ENCODE measurements at regions not wholly inside any gene's neighbourhood (a gene's known extent, or its start where the extent isn't known, plus 50 kb on each side); places are given as distances from the start of the nearest gene placed in this dataset.

DNA sequence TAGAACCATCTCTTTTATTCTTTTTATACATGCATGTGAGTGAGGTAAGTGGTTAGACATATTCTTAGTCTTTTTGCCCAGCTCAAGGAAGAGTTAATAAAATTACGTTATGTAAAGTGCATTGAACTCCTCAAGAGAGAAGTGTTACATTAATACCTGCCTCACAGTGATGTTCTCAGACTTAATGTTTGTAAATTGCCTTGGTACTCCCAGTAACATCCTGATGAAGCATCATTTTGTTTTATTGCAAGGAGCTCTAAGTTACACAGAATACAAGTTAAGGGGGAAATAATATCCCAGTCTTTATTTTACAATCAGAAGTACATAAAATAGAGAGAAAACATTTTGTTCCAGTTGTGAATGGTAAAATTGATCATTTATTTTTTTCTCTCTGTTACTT lies 89.5 kb upstream of the ARRDC3 start:
- Histone ChIP-seq H3K27ac (ENCODE audit: insufficient read depth, low read length) (no peak overlapping the region), H3K4me3 (replicated peaks in 1 of 4; ENCODE audit: control extremely low read depth in 1 of 4, insufficient read depth in 1 of 4, low read depth in 3 of 4, low read length in 4 of 4) (no peak overlapping the region), H3K4me1 (ENCODE audit: control insufficient read depth, extremely low read depth, insufficient read depth, low read length) (no peaks in the 10 kb centered on the region), H2AFZ (ENCODE audit: low read length) (no peak overlapping the region), H3K9ac (ENCODE audit: insufficient read depth, low read length) (no peak overlapping the region), H3K79me2 (ENCODE audit: control insufficient read depth, insufficient read depth, low read length) (no peaks in the 10 kb centered on the region), H3K4me2 (ENCODE audit: extremely low read depth, insufficient read depth, low read length) (no peak overlapping the region), H4K20me1 (ENCODE audit: control insufficient read depth, extremely low read depth, insufficient read depth, low read length) (no peaks in the 10 kb centered on the region), H3K27me3 (ENCODE audit: control insufficient read depth, insufficient read depth, low read length) (no peaks in the 10 kb centered on the region), H3K9me3 (ENCODE audit: control insufficient read depth, insufficient read depth, low read depth, low read length) (no peaks in the 10 kb centered on the region), H3K36me3 (ENCODE audit: control insufficient read depth, insufficient read depth, low read length) (no peaks in the 10 kb centered on the region)
- DNase-seq (ENCODE audit: low read depth in 2 of 2): no peak
- no peak for TF ChIP-seq EZH2 (IDR thresholded peaks at IDR 0.05; ENCODE audit: low read length, missing control alignments)
- TF ChIP-seq, protein P1, sequence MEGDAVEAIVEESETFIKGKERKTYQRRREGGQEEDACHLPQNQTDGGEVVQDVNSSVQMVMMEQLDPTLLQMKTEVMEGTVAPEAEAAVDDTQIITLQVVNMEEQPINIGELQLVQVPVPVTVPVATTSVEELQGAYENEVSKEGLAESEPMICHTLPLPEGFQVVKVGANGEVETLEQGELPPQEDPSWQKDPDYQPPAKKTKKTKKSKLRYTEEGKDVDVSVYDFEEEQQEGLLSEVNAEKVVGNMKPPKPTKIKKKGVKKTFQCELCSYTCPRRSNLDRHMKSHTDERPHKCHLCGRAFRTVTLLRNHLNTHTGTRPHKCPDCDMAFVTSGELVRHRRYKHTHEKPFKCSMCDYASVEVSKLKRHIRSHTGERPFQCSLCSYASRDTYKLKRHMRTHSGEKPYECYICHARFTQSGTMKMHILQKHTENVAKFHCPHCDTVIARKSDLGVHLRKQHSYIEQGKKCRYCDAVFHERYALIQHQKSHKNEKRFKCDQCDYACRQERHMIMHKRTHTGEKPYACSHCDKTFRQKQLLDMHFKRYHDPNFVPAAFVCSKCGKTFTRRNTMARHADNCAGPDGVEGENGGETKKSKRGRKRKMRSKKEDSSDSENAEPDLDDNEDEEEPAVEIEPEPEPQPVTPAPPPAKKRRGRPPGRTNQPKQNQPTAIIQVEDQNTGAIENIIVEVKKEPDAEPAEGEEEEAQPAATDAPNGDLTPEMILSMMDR (conservative IDR thresholded peaks at IDR 0.05 in 1 of 2, IDR thresholded peaks at IDR 0.05 in 1 of 2; ENCODE audit: low read depth in 1 of 2, low read length in 2 of 2): no peak

DNA sequence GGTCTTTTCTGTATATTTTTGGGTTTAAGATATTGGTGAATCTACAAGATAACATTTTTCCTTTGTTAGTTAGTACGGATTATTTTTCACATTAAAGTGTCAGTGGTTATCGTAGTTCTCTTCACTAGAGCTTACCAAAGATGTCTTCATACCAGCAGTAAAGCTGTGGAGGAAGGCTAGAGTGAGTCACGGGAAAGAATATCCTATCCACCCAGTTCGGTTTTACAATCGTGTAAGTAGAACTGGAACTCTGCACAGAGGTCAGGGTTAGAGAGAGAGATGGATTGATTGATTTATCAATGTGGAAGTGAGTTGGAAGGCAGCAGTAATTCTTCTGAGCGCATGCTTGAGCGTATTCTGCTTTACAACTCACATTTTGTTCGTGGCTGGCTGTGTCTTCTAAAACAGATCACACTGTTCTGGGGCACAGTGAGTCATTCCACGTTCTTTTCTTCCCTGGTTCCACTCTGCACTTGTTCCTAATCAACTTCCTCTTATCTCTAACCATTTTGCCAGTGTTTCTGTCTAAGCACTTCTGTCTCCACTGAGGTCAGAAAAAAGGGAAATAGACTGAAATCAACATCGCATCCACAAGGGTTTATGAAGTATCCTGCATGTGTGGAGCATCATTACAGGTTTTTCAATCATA lies 86.5 kb upstream of the ARRDC3 start:
- Histone ChIP-seq H3K4me1 (ENCODE audit: control insufficient read depth, extremely low read depth, insufficient read depth, low read length) (no peaks in the 10 kb centered on the region), H3K27ac (ENCODE audit: insufficient read depth, low read length) (no peak overlapping the region), H2AFZ (ENCODE audit: low read length) (no peak overlapping the region), H3K9me3 (ENCODE audit: control insufficient read depth, insufficient read depth, low read depth, low read length) (no peaks in the 10 kb centered on the region), H3K4me2 (ENCODE audit: extremely low read depth, insufficient read depth, low read length) (no peak overlapping the region), H3K36me3 (ENCODE audit: control insufficient read depth, insufficient read depth, low read length) (no peaks in the 10 kb centered on the region), H3K79me2 (ENCODE audit: control insufficient read depth, insufficient read depth, low read length) (no peaks in the 10 kb centered on the region), H4K20me1 (ENCODE audit: control insufficient read depth, extremely low read depth, insufficient read depth, low read length) (no peaks in the 10 kb centered on the region), H3K27me3 (ENCODE audit: control insufficient read depth, insufficient read depth, low read length) (no peaks in the 10 kb centered on the region), H3K9ac (ENCODE audit: insufficient read depth, low read length) (no peak overlapping the region), H3K4me3 (replicated peaks in 1 of 4; ENCODE audit: control extremely low read depth in 1 of 4, insufficient read depth in 1 of 4, low read depth in 3 of 4, low read length in 4 of 4) (no peak overlapping the region)
- DNase-seq (ENCODE audit: low read depth in 2 of 2): peak in 1 of 2 donors; percentile 7
- TF ChIP-seq EZH2 (IDR thresholded peaks at IDR 0.05; ENCODE audit: low read length, missing control alignments): no peak
- TF ChIP-seq, protein P1 (conservative IDR thresholded peaks at IDR 0.05 in 1 of 2, IDR thresholded peaks at IDR 0.05 in 1 of 2; ENCODE audit: low read depth in 1 of 2, low read length in 2 of 2): no peak

DNA sequence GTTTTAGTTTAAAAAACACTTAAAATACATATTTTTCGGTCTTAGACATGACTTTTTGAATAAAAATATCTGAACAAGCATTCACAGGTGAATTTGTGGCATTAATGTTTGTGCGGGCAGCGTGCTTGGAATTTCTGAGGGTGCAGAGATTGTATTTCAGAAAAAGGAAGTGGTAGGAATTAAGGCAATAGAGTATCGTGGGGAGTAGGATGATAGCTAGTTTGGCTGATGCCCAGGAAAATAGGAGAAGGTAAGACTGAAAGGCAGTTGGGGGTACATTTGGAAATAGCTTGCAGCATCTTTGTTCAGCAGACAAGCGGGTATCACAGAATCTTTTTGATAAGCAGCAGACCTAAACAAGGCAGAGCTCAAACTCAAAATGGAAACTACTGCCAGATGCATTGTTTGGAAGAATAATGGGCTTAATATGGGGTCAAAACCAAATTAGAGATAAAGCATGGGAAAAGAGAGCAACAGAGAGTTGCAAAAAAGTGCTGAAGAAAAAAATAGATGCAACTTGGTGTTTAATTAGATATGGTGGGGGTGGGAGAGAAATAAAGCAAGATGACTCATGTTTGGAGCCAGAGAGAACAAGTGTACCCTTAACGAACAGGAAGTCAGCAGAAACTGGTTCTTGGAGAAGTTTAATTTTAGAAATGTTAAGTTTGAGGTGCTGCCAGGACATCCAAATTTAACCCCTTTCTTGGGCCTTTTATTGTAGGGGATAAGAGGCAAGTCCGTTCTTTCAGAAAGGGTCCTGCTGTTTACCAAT lies 85.7 kb upstream of the ARRDC3 start:
- no peak for TF ChIP-seq EZH2 (IDR thresholded peaks at IDR 0.05; ENCODE audit: low read length, missing control alignments)
- TF ChIP-seq, protein P1 (conservative IDR thresholded peaks at IDR 0.05 in 1 of 2, IDR thresholded peaks at IDR 0.05 in 1 of 2; ENCODE audit: low read depth in 1 of 2, low read length in 2 of 2): no peak
- Histone ChIP-seq H3K4me1 (ENCODE audit: control insufficient read depth, extremely low read depth, insufficient read depth, low read length) (no peaks in the 10 kb centered on the region), H3K79me2 (ENCODE audit: control insufficient read depth, insufficient read depth, low read length) (no peaks in the 10 kb centered on the region), H3K27me3 (ENCODE audit: control insufficient read depth, insufficient read depth, low read length) (no peaks in the 10 kb centered on the region), H3K9me3 (ENCODE audit: control insufficient read depth, insufficient read depth, low read depth, low read length) (no peaks in the 10 kb centered on the region), H3K9ac (ENCODE audit: insufficient read depth, low read length) (no peak overlapping the region), H4K20me1 (ENCODE audit: control insufficient read depth, extremely low read depth, insufficient read depth, low read length) (no peaks in the 10 kb centered on the region), H3K4me2 (ENCODE audit: extremely low read depth, insufficient read depth, low read length) (no peak overlapping the region), H3K27ac (ENCODE audit: insufficient read depth, low read length) (no peak overlapping the region), H2AFZ (ENCODE audit: low read length) (no peak overlapping the region), H3K4me3 (replicated peaks in 1 of 4; ENCODE audit: control extremely low read depth in 1 of 4, insufficient read depth in 1 of 4, low read depth in 3 of 4, low read length in 4 of 4) (no peak overlapping the region), H3K36me3 (ENCODE audit: control insufficient read depth, insufficient read depth, low read length) (no peaks in the 10 kb centered on the region)
- DNase-seq (ENCODE audit: low read depth in 2 of 2): peak in 1 of 2 donors; percentile 35

All from fibroblast of lung (primary cell).